HG02571 (cell line): ENCODE measurements at regions not wholly inside any gene's neighbourhood (a gene's known extent, or its start where the extent isn't known, plus 50 kb on each side); places are given as distances from the start of the nearest gene placed in this dataset.

Experiments
- ATAC-seq: cut with Tn5 transposase; IDR thresholded peaks from one replicate; pipeline ENCODE4 v1.9.1; 2021; ENCODE audit warnings: mild to moderate bottlenecking, moderate library complexity; ENCODE audit not compliant: unreplicated experiment

- no peak for ATAC-seq
Observed at GRCh38 chr5:112112346-112112745, 306.7 kb downstream of the EPB41L4A start.

- ATAC-seq, result no peak
Observed at GRCh38 chr5:112109331-112110007, 309.6 kb downstream of the EPB41L4A start.

- no peak for ATAC-seq
Observed at GRCh38 chr5:112106878-112107277, 312.2 kb downstream of the EPB41L4A start.

- no peak for ATAC-seq
Observed at GRCh38 chr5:112097768-112098167, 321.3 kb downstream of the EPB41L4A start.

- ATAC-seq, result no peak
Observed at GRCh38 chr5:112087222-112087621, 330.2 kb upstream of the NREP start.

- no peak for ATAC-seq
Observed at GRCh38 chr5:112086740-112087139, 329.7 kb upstream of the NREP start.

GRCh38 chr5:112084149-112084548 is 327.2 kb upstream of the NREP start:
- no peak for ATAC-seq

- no peak for ATAC-seq
Observed at GRCh38 chr5:112083623-112084022, 326.6 kb upstream of the NREP start.

GRCh38 chr5:112077180-112077579 is 320.2 kb upstream of the NREP start:
- peak; percentile 89 for ATAC-seq

- ATAC-seq, result no peak
Observed at GRCh38 chr5:112070022-112070421, 313.0 kb upstream of the NREP start.

GRCh38 chr5:112069329-112069728 is 312.3 kb upstream of the NREP start:
- ATAC-seq, result no peak

GRCh38 chr5:112068593-112068992 is 311.6 kb upstream of the NREP start:
- ATAC-seq, result no peak

- ATAC-seq, result no peak
Observed at GRCh38 chr5:112065781-112066180, 308.8 kb upstream of the NREP start.

- ATAC-seq, result no peak
Observed at GRCh38 chr5:112064956-112065355, 308.0 kb upstream of the NREP start.

GRCh38 chr5:112064271-112064701 is 307.3 kb upstream of the NREP start:
- no peak for ATAC-seq

- ATAC-seq, result no peak
Observed at GRCh38 chr5:112063856-112064255, 306.9 kb upstream of the NREP start.

- ATAC-seq, result no peak
Observed at GRCh38 chr5:112063191-112063590, 306.2 kb upstream of the NREP start.

- ATAC-seq, result no peak
Observed at GRCh38 chr5:112062181-112062580, 305.2 kb upstream of the NREP start.

- no peak for ATAC-seq
Observed at GRCh38 chr5:112061666-112062065, 304.7 kb upstream of the NREP start.

GRCh38 chr5:112059579-112060135 is 302.7 kb upstream of the NREP start:
- ATAC-seq, result no peak

GRCh38 chr5:112049738-112050137 is 292.7 kb upstream of the NREP start:
- ATAC-seq, result no peak

GRCh38 chr5:112036206-112036605 is 279.2 kb upstream of the NREP start:
- ATAC-seq, result no peak

- no peak for ATAC-seq
Observed at GRCh38 chr5:112034421-112034979, 277.5 kb upstream of the NREP start.
